ENCODE measurements at regions not wholly inside any gene's neighbourhood (a gene's known extent, or its start where the extent isn't known, plus 50 kb on each side); places are given as distances from the start of the nearest gene placed in this dataset.
"Not testable (repeated sequence)": the region's sequence is repeated elsewhere in the genome, so short reads cannot be mapped to it uniquely, and the experiment has no call there.

GRCh38 chr17:77562361-77562760, 396.1 kb upstream of the TNRC6C start:
- DNase-seq, result not testable (repeated sequence)

GRCh38 chr17:77563439-77564102, 394.9 kb upstream of the TNRC6C start:
- DNase-seq, result no peak

- DNase-seq, result no peak
Observed at GRCh38 chr17:77564278-77564920, 394.1 kb upstream of the TNRC6C start.

GRCh38 chr17:77565166-77565565, 393.3 kb upstream of the TNRC6C start:
- DNase-seq, result no peak

GRCh38 chr17:77566151-77566550, 392.4 kb upstream of the TNRC6C start:
- no peak for DNase-seq

GRCh38 chr17:77566566-77567138, 391.9 kb upstream of the TNRC6C start:
- no peak for DNase-seq

GRCh38 chr17:77568540-77568939, 390.0 kb upstream of the TNRC6C start:
- DNase-seq, result no peak

GRCh38 chr17:77569846-77570564, 388.5 kb upstream of the TNRC6C start:
- no peak for DNase-seq

- DNase-seq, result no peak
Observed at GRCh38 chr17:77570565-77570898, 388.0 kb upstream of the TNRC6C start.

- DNase-seq, result no peak
Observed at GRCh38 chr17:77571155-77571981, 387.1 kb upstream of the TNRC6C start.

- no peak for DNase-seq
Observed at GRCh38 chr17:77572065-77572601, 386.4 kb upstream of the TNRC6C start.

- DNase-seq, result no peak
Observed at GRCh38 chr17:77572851-77573250, 385.7 kb upstream of the TNRC6C start.

- no peak for DNase-seq
Observed at GRCh38 chr17:77577491-77577890, 381.0 kb upstream of the TNRC6C start.

- DNase-seq, result no peak
Observed at GRCh38 chr17:77579131-77579530, 379.4 kb upstream of the TNRC6C start.

- no peak for DNase-seq
Observed at GRCh38 chr17:77579682-77580081, 378.8 kb upstream of the TNRC6C start.

GRCh38 chr17:77580531-77581270, 377.8 kb upstream of the TNRC6C start:
- no peak for DNase-seq

- DNase-seq, result no peak
Observed at GRCh38 chr17:77581480-77581879, 377.0 kb upstream of the TNRC6C start.

GRCh38 chr17:77585142-77585860, 373.2 kb upstream of the TNRC6C start:
- DNase-seq, result no peak

GRCh38 chr17:77590951-77591735, 367.4 kb upstream of the TNRC6C start:
- no peak for DNase-seq

- no peak for DNase-seq
Observed at GRCh38 chr17:77592106-77592865, 366.2 kb upstream of the TNRC6C start.
